Neural progenitor cell (in vitro differentiated cells): ENCODE measurements at regions not wholly inside any gene's neighbourhood (a gene's known extent, or its start where the extent isn't known, plus 50 kb on each side); places are given as distances from the start of the nearest gene placed in this dataset.

ENCODE experiments used
- CTCF ChIP-seq: fragments of 200-600 bp; sonication (generic); IDR thresholded peaks from 2 replicates; pipeline ENCODE4 v1.5.1; 2017; ENCODE audit warnings: antibody characterized with exemption, mild to moderate bottlenecking
- EZH2 ChIP-seq: fragments of 200-600 bp; sonication (generic); IDR thresholded peaks from 2 replicates; pipeline ENCODE4 v1.6.1; 2017; ENCODE audit warnings: antibody characterized with exemption, mild to moderate bottlenecking, moderate library complexity

- TF ChIP-seq CTCF (no peak), EZH2 (no peak)
Measured at GRCh38 chr5:135743181-135743580, 91.3 kb upstream of the SLC25A48 start.
